Smooth muscle cell (in vitro differentiated cells): ENCODE measurements at regions not wholly inside any gene's neighbourhood (a gene's known extent, or its start where the extent isn't known, plus 50 kb on each side); places are given as distances from the start of the nearest gene placed in this dataset.

Experiments
- DNase-seq: peaks from one replicate; lab custom pipeline; 2025; ENCODE audit not compliant: unreplicated experiment; lab: John Stamatoyannopoulos, UW
- H2AFZ ChIP-seq: fragments of 200-600 bp; sonication (generic); 2 replicates; pipeline ENCODE4 v1.6.0; 2016; ENCODE audit warnings: antibody characterized with exemption, low read depth, mild to moderate bottlenecking
- H3F3A ChIP-seq: fragments of 200-600 bp; sonication (generic); 2 replicates; pipeline ENCODE4 v1.6.0; 2017; ENCODE audit warnings: antibody characterized with exemption, low read depth
- H3K27ac ChIP-seq: fragments of 200-600 bp; sonication (generic); 2 replicates; pipeline ENCODE4 v1.5.1; 2016; ENCODE audit warnings: low read depth, mild to moderate bottlenecking
- H3K27me3 ChIP-seq: fragments of 200-600 bp; sonication (generic); 2 replicates; pipeline ENCODE4 v1.6.1; 2016; ENCODE audit warnings: low read depth, mild to moderate bottlenecking
- H3K36me3 ChIP-seq: fragments of 200-600 bp; sonication (generic); 2 replicates; pipeline ENCODE4 v1.5.1; 2016; ENCODE audit warnings: low read depth
- H3K4me1 ChIP-seq: fragments of 200-600 bp; sonication (generic); 2 replicates; pipeline ENCODE4 v1.5.1; 2016; ENCODE audit warnings: low read depth
- H3K4me2 ChIP-seq: fragments of 200-600 bp; sonication (generic); 2 replicates; pipeline ENCODE4 v1.6.0; 2016; ENCODE audit warnings: mild to moderate bottlenecking
- H3K4me3 ChIP-seq: fragments of 200-600 bp; sonication (generic); 2 replicates; pipeline ENCODE4 v1.5.1; 2016; ENCODE audit warnings: mild to moderate bottlenecking
- H3K79me2 ChIP-seq: fragments of 200-600 bp; sonication (generic); 2 replicates; pipeline ENCODE4 v1.6.0; 2016; ENCODE audit warnings: low read depth, mild to moderate bottlenecking
- H3K9ac ChIP-seq: fragments of 200-600 bp; sonication (generic); 2 replicates; pipeline ENCODE4 v1.6.0; 2016; ENCODE audit warnings: low read depth
- H3K9me3 ChIP-seq: fragments of 200-600 bp; sonication (generic); replicated peaks from 2 replicates; pipeline ENCODE4 v1.5.1; 2016; ENCODE audit warnings: low read depth
- H4K20me1 ChIP-seq: fragments of 200-600 bp; sonication (generic); 2 replicates; pipeline ENCODE4 v1.6.0; 2016; ENCODE audit warnings: low read depth
- WGBS: methylation state at CpG from one replicate; pipeline ENCODE4 v1.1.7; 2016; ENCODE audit warnings: low lambda C conversion rate; 5-methylcytosine and 5-hydroxymethylcytosine counted together
- TF ChIP-seq, protein P1 (sequence below): fragments of 200-600 bp; sonication (generic); IDR thresholded peaks from 2 replicates; pipeline ENCODE4 v1.5.1; 2017; ENCODE audit warnings: borderline replicate concordance, mild to moderate bottlenecking, antibody characterized with exemption; ENCODE audit not compliant: insufficient read depth, poor library complexity, severe bottlenecking

DNA sequence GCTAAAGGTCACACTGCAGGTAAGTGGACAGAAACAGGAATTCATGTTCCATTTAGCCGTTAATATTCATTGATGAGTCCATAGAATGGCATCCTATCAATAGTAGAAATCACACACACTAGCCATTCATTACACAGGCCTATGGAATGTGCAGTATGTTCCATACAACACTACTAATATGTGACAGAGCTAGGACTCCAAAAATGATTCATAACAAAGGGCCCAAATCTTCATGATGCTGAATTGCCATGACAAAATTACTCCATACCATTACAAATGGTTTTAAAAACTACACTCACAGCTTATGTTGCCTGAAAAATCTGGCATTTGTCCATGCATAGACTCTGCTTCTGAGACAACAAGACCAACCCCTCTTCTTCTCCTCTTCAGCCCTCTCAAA is 549.1 kb downstream of the XPNPEP1 start:
- no peak overlapping the region for H3K4me2 ChIP-seq
- no peak overlapping the region for H3K27ac ChIP-seq
- no peaks in the 10 kb centered on the region for H4K20me1 ChIP-seq
- WGBS = 85% methylated on average over 1 of the region's 1 CpG
- no peaks in the 10 kb centered on the region for H3K9me3 ChIP-seq
- H3K79me2 ChIP-seq = no peaks in the 10 kb centered on the region
- no peak overlapping the region for H2AFZ ChIP-seq
- H3K9ac ChIP-seq = no peak overlapping the region
- no peaks in the 10 kb centered on the region for H3K4me1 ChIP-seq
- TF ChIP-seq, protein P1, sequence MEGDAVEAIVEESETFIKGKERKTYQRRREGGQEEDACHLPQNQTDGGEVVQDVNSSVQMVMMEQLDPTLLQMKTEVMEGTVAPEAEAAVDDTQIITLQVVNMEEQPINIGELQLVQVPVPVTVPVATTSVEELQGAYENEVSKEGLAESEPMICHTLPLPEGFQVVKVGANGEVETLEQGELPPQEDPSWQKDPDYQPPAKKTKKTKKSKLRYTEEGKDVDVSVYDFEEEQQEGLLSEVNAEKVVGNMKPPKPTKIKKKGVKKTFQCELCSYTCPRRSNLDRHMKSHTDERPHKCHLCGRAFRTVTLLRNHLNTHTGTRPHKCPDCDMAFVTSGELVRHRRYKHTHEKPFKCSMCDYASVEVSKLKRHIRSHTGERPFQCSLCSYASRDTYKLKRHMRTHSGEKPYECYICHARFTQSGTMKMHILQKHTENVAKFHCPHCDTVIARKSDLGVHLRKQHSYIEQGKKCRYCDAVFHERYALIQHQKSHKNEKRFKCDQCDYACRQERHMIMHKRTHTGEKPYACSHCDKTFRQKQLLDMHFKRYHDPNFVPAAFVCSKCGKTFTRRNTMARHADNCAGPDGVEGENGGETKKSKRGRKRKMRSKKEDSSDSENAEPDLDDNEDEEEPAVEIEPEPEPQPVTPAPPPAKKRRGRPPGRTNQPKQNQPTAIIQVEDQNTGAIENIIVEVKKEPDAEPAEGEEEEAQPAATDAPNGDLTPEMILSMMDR = no peak
- H3F3A ChIP-seq = no peaks in the 10 kb centered on the region
- H3K4me3 ChIP-seq = no peak overlapping the region
- no peak for DNase-seq
- no peaks in the 10 kb centered on the region for H3K36me3 ChIP-seq
- no peaks in the 10 kb centered on the region for H3K27me3 ChIP-seq

DNA sequence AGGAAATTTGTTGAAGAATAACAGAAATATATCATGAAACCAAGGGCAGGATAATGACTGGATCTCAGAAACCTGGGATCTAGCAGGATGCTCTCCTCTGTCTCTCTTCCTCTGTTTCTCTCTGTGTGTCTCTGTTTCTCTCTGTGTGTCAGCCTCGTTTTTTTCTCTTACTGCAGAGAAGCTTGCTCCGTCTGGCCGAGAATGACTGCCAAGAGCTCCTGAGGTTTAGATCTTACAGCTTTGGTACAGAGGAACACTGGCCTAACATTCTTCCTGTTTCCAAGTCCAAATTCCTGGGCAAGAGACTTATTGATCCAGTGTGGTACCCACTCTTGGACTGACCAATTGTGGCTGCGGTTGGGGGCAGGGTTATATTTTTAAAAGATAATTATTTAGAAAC is 564.0 kb downstream of the XPNPEP1 start:
- no peaks in the 10 kb centered on the region for H3K36me3 ChIP-seq
- WGBS = 87% methylated on average over 4 of the region's 4 CpGs
- no peak overlapping the region for H2AFZ ChIP-seq
- no peaks in the 10 kb centered on the region for H3K27me3 ChIP-seq
- H3K9ac ChIP-seq = no peak overlapping the region
- H3K4me1 ChIP-seq = no peaks in the 10 kb centered on the region
- no peak for DNase-seq
- H3K79me2 ChIP-seq = no peaks in the 10 kb centered on the region
- no peak overlapping the region for H3K4me3 ChIP-seq
- H3F3A ChIP-seq = no peaks in the 10 kb centered on the region
- no peaks in the 10 kb centered on the region for H4K20me1 ChIP-seq
- H3K4me2 ChIP-seq = no peak overlapping the region
- TF ChIP-seq, protein P1 = no peak
- no peak overlapping the region for H3K27ac ChIP-seq
- no peaks in the 10 kb centered on the region for H3K9me3 ChIP-seq

- Histone ChIP-seq H3K9ac (no peak overlapping the region), H3K4me2 (no peak overlapping the region), H3F3A (no peaks in the 10 kb centered on the region), H3K4me1 (no peaks in the 10 kb centered on the region), H3K4me3 (no peak overlapping the region), H3K27ac (no peak overlapping the region), H4K20me1 (no peaks in the 10 kb centered on the region), H3K79me2 (no peaks in the 10 kb centered on the region), H3K9me3 (no peaks in the 10 kb centered on the region), H2AFZ (no peak overlapping the region), H3K27me3 (no peaks in the 10 kb centered on the region), H3K36me3 (no peaks in the 10 kb centered on the region)
- WGBS = 79% methylated on average over 1 of the region's 1 CpG
- DNase-seq = no peak
- TF ChIP-seq, protein P1 = no peak
Measured at GRCh38 chr10:109358325-109358724, 565.0 kb downstream of the XPNPEP1 start.

GRCh38 chr10:109348324-109348723 is 575.0 kb downstream of the XPNPEP1 start:
- Histone ChIP-seq H3F3A (no peaks in the 10 kb centered on the region), H3K27ac (no peak overlapping the region), H3K9ac (no peak overlapping the region), H3K4me2 (no peak overlapping the region), H3K79me2 (no peaks in the 10 kb centered on the region), H3K9me3 (peaks cover 5% of the 10 kb centered on the region), H4K20me1 (no peaks in the 10 kb centered on the region), H3K36me3 (no peaks in the 10 kb centered on the region), H3K4me1 (no peaks in the 10 kb centered on the region), H2AFZ (no peak overlapping the region), H3K4me3 (no peak overlapping the region), H3K27me3 (no peaks in the 10 kb centered on the region)
- TF ChIP-seq, protein P1 = no peak
- DNase-seq = no peak
